Gastroesophageal sphincter (tissue), 4 donors: ENCODE measurements at regions not wholly inside any gene's neighbourhood (a gene's known extent, or its start where the extent isn't known, plus 50 kb on each side); places are given as distances from the start of the nearest gene placed in this dataset.

Experiments used
- ATAC-seq: fragments of 150-250 bp; one replicate; pipeline ENCODE4 v1.9.1; 2016; ENCODE audit warnings: mild to moderate bottlenecking, moderate library complexity
- H3K27ac ChIP-seq, 4 donors: fragments of 200-600 bp; sonication (generic) in 3 of 4; 1 replicate in 3 of 4; 2 replicates in 1 of 4; pipeline ENCODE4 v1.5.1; 2016 to 2019
- H3K27me3 ChIP-seq: fragments of 200-600 bp; sonication (generic); one replicate; pipeline ENCODE4 v1.5.1; 2019
- H3K36me3 ChIP-seq, 2 donors: fragments of 200-600 bp; sonication (generic); one replicate each; pipeline ENCODE4 v1.5.1; 2019; ENCODE audit warnings: control low read depth in 1 of 2
- H3K4me1 ChIP-seq, 3 donors: fragments of 200-600 bp; sonication (generic); 1 replicate in 2 of 3; 2 replicates in 1 of 3; pipeline ENCODE4 v1.5.1; 2016 to 2019; ENCODE audit warnings: control low read depth in 2 of 3
- H3K4me3 ChIP-seq, 2 donors: fragments of 200-600 bp; sonication (generic); one replicate each; pipeline ENCODE4 v1.5.1; 2019; ENCODE audit warnings: mild to moderate bottlenecking in 1 of 2, moderate library complexity in 1 of 2
- H3K9me3 ChIP-seq, 3 donors: fragments of 200-600 bp; sonication (generic); one replicate each; pipeline ENCODE4 v1.5.1; 2017 to 2019; ENCODE audit warnings: control low read depth in 2 of 3
- CTCF ChIP-seq, 4 experiments: fragments of 200-600 bp in 2 of 4; fragments of 450-650 bp in 2 of 4; sonication (generic) in 1 of 4; IDR thresholded peaks; one replicate each; pipeline ENCODE4 v1.5.1; 2017 to 2019; ENCODE audit warnings: antibody characterized with exemption in 4 of 4, mild to moderate bottlenecking in 2 of 4, moderate library complexity in 2 of 4
- EP300 ChIP-seq: sonication (generic); formaldehyde crosslinking; IDR thresholded peaks from one replicate; pipeline ENCODE4 v1.6.1; 2017; ENCODE audit warnings: antibody characterized with exemption, mild to moderate bottlenecking
- POLR2A ChIP-seq, 2 donors: fragments of 450-650 bp; IDR thresholded peaks; one replicate each; pipeline ENCODE4 v1.6.1; 2017; ENCODE audit warnings: antibody characterized with exemption in 2 of 2, mild to moderate bottlenecking in 2 of 2, moderate library complexity in 1 of 2
- POLR2AphosphoS5 ChIP-seq: sonication (generic); formaldehyde crosslinking; IDR thresholded peaks from one replicate; pipeline ENCODE4 v1.6.1; 2017; ENCODE audit warnings: antibody characterized with exemption
- WGBS, 2 donors: methylation state at CpG; one replicate each; pipeline ENCODE4 v1.1.5; 2018; ENCODE audit warnings: low coverage in 1 of 2; 5-methylcytosine and 5-hydroxymethylcytosine counted together

DNA sequence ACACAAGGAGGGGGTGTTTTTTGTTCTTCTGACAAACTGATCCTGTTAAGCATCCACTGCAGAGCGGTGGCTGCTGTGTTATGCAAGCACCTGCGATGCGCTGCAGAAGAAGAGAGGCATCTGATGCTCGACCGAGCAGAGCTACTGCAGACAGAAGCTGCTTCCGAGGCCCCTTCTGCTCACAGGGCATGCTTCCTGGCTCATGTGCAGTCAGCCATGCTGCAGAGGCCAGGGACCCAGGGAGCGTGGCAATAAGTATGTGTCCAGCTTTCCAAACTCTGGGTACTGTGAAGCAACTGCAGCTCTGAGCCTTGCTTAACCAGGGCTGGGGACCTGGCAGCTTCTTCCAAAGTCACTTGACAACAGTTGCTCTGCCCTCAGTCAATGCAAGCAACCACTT, 448.6 kb upstream of the RBFOX1 start:
- H3K4me3 ChIP-seq, result no peak overlapping the region
- WGBS, 2 donors, result 80 to 100% methylated on average over 1 to 2 of the region's 7 CpGs
- H3K27ac ChIP-seq, result no peak overlapping the region
- no peaks in the 10 kb centered on the region for H3K4me1 ChIP-seq
- H3K27me3 ChIP-seq, result peaks cover 6% of the 10 kb centered on the region
- no peaks in the 10 kb centered on the region for H3K36me3 ChIP-seq
- ATAC-seq, result no peak
- TF ChIP-seq POLR2AphosphoS5, result no peak
- no peak for TF ChIP-seq EP300
- no peak for TF ChIP-seq CTCF (IDR thresholded peaks at IDR 0.05)
- no peak for TF ChIP-seq POLR2A (IDR thresholded peaks at IDR 0.05)
- no peaks in the 10 kb centered on the region for H3K9me3 ChIP-seq

GRCh38 chr16:6880263-6880662, 452.4 kb upstream of the RBFOX1 start:
- Histone ChIP-seq H3K27ac (no peak overlapping the region), H3K36me3 (no peaks in the 10 kb centered on the region), H3K27me3 (peaks cover 6% of the 10 kb centered on the region), H3K9me3 (no peaks in the 10 kb centered on the region), H3K4me3 (no peak overlapping the region), H3K4me1 (no peaks in the 10 kb centered on the region)
- no peak for TF ChIP-seq EP300
- no peak for TF ChIP-seq POLR2A (IDR thresholded peaks at IDR 0.05)
- no peak for TF ChIP-seq POLR2AphosphoS5
- no peak for TF ChIP-seq CTCF (IDR thresholded peaks at IDR 0.05)
- no peak for ATAC-seq
- 58 to 81% methylated on average over 3 to 4 of the region's 4 CpGs for WGBS, 2 donors

- no peaks in the 10 kb centered on the region for H3K27me3 ChIP-seq
- H3K4me3 ChIP-seq, result no peak overlapping the region
- WGBS, 2 donors, result 61 to 77% methylated on average over 2 to 5 of the region's 5 CpGs
- TF ChIP-seq POLR2A (IDR thresholded peaks at IDR 0.05), result no peak
- TF ChIP-seq CTCF (IDR thresholded peaks at IDR 0.05), result no peak
- no peak for TF ChIP-seq EP300
- no peak for TF ChIP-seq POLR2AphosphoS5
- ATAC-seq, result no peak
- H3K4me1 ChIP-seq, result no peaks in the 10 kb centered on the region
- no peaks in the 10 kb centered on the region for H3K36me3 ChIP-seq
- peaks cover 0 to 10% (median 0%) of the 10 kb centered on the region in 3 donors for H3K9me3 ChIP-seq
- H3K27ac ChIP-seq, result no peak overlapping the region
These were observed 468.0 kb upstream of the RBFOX1 start for GRCh38 chr16:6864671-6865070.

DNA sequence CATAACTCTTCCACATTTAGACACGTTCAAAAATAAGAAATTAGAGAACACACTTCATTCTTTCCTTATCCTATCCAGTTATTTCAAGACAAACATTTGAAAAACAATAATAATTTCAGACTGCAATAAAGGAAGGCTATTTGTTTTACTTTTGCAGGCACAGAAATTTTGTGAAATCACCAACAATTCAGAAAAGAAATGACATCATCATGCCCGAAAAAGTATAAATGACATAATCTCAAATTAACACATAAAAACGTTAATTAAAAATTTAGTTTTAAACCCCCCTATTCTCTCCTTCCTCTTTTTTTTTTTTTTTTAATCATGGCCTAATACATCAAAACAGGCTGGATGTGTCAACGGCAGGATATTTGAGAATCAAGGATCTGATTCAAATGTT, 468.4 kb upstream of the RBFOX1 start:
- WGBS, 2 donors, result 60 to 67% methylated on average over 4 of the region's 4 CpGs
- Histone ChIP-seq H3K9me3 (peaks cover 0 to 10% (median 0%) of the 10 kb centered on the region in 3 donors), H3K4me1 (no peaks in the 10 kb centered on the region), H3K4me3 (no peak overlapping the region), H3K36me3 (no peaks in the 10 kb centered on the region), H3K27me3 (no peaks in the 10 kb centered on the region), H3K27ac (no peak overlapping the region)
- no peak for ATAC-seq
- TF ChIP-seq POLR2A (IDR thresholded peaks at IDR 0.05) (no peak), CTCF (IDR thresholded peaks at IDR 0.05) (no peak), EP300 (no peak), POLR2AphosphoS5 (no peak)

DNA sequence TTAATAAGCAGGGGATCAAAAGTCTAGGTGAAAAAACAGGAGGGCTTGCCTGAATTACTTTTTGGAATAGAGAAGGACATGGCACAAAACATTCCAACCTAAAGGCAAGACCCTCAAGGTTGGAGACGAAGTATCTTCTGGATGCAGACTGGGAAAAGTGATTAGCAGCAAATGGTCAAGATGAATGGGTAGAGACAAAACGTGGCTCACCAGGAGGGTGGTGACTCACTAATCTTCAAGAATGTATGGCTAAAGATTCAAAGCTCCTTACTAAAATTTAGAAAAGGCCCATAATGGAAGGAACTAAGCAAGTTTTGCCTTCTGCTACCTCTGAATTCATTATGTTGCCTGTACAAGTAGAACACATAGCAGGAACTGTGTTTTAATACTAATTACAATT, 469.5 kb upstream of the RBFOX1 start:
- Histone ChIP-seq H3K27me3 (no peaks in the 10 kb centered on the region), H3K36me3 (no peaks in the 10 kb centered on the region), H3K27ac (no peak overlapping the region), H3K9me3 (no peaks in the 10 kb centered on the region), H3K4me3 (no peak overlapping the region), H3K4me1 (no peaks in the 10 kb centered on the region)
- WGBS, 2 donors, result 19 to 23% methylated on average over 2 of the region's 2 CpGs
- ATAC-seq, result no peak
- no peak for TF ChIP-seq CTCF (IDR thresholded peaks at IDR 0.05)
- TF ChIP-seq POLR2A (IDR thresholded peaks at IDR 0.05), result no peak
- TF ChIP-seq POLR2AphosphoS5, result no peak
- TF ChIP-seq EP300, result no peak
